ENCODE measurements at regions not wholly inside any gene's neighbourhood (a gene's known extent, or its start where the extent isn't known, plus 50 kb on each side); places are given as distances from the start of the nearest gene placed in this dataset.

DNA sequence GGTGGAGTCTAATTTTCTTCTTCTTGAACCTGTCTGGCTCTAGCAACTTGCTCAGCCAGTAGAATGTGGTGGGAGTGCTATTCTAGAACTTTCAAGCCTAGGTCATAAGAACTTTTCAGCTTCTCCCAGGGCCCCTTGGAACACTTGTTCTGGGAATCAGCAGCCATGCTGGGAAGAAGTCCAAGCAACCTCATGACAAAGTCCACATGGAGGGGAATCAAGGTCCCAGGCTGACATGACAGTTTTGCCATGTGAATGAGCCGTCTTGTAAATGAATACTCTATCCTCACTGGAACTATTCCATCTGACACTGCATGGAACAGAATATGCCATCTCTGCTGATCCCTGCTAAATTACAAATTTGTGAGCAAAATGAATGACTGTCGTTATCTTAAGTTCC lies 214.2 kb upstream of the TBX3 start (continued):
- no peak for TF ChIP-seq FOXP4 (CRISPR knock-in tag; IDR thresholded peaks at IDR 0.05; ENCODE audit: borderline replicate concordance)

DNA sequence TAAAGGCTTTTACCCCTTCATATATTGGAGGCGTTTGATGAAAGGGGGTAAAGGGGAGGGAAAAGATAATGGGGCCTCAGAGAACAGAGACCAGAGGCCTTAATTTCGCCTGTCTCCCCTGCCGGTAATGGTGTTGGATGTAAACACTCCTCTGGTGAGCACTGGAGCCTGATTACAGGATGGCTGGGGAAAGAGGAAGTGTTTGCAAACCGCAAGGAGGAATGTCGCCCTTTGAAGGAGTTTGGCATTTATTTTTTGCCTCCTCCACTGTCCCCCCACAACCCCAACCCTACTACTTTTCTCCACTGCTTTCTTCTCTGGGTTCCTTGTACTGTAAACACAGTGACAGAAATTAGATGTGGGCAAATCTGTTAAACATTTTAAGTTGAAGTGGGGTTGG lies 211.9 kb upstream of the TBX3 start:
- H3K9me1 ChIP-seq (ENCODE audit: control insufficient read depth, insufficient read depth, low read length): no peaks in the 10 kb centered on the region
- no peaks in the 10 kb centered on the region for H4K20me1 ChIP-seq (replicated peaks; ENCODE audit: control insufficient read depth, insufficient read depth, low read length)
- in situ Hi-C loops (cut with MboI) (no loop called here), intact Hi-C loops (cut with micrococcal nuclease) (no loop called here)
- H2AFZ ChIP-seq (ENCODE audit: low read depth, low read length): no peak overlapping the region
- H3K27ac ChIP-seq (ENCODE audit: extremely low read depth, low read depth, low read length): no peak overlapping the region
- CTCF ChIA-PET (ENCODE audit: low intra/inter-chr PET ratio): no interaction called here
- no peak for DNase-seq (ENCODE audit: extremely low read depth in 1 of 4, low spot score in 3 of 4)
- no peaks in the 10 kb centered on the region; a peak in 1 of 5 replicates for H3K27me3 ChIP-seq (ENCODE audit: control insufficient read depth in 2 of 2, insufficient read depth in 2 of 2, low read length in 2 of 2)
- TF ChIP-seq SPI1 (IDR thresholded peaks at IDR 0.05; ENCODE audit: borderline replicate concordance, low read depth, low read length): peak; percentile 89
- TF ChIP-seq ZSCAN32 (CRISPR knock-in tag; IDR thresholded peaks at IDR 0.05): no peak
- TF ChIP-seq CREB3L1 (IDR thresholded peaks at IDR 0.05; ENCODE audit: borderline replicate concordance, low read depth): no peak
- TF ChIP-seq, protein P1, sequence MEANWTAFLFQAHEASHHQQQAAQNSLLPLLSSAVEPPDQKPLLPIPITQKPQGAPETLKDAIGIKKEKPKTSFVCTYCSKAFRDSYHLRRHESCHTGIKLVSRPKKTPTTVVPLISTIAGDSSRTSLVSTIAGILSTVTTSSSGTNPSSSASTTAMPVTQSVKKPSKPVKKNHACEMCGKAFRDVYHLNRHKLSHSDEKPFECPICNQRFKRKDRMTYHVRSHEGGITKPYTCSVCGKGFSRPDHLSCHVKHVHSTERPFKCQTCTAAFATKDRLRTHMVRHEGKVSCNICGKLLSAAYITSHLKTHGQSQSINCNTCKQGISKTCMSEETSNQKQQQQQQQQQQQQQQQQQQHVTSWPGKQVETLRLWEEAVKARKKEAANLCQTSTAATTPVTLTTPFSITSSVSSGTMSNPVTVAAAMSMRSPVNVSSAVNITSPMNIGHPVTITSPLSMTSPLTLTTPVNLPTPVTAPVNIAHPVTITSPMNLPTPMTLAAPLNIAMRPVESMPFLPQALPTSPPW (CRISPR knock-in tag; IDR thresholded peaks at IDR 0.05): peak; percentile 36; the same call in 1 of the 2 replicates
- 0 out of 4 replicates have a peak, but pooled peaks of 1 of the 2 experiments have one; percentile 34 for TF ChIP-seq TEAD1 (CRISPR knock-in tag; IDR thresholded peaks at IDR 0.05)
- H3K9ac ChIP-seq (ENCODE audit: insufficient read depth in 1 of 2, low read depth in 2 of 2, low read length in 2 of 2): no peak overlapping the region
- ATAC-seq: no peak
- no TSS peak for BruUV-seq (replicated peaks)
- no peak overlapping the region for H3K4me3 ChIP-seq
- no peaks in the 10 kb centered on the region for H3K4me1 ChIP-seq (replicated peaks in 1 of 2; ENCODE audit: control insufficient read depth in 2 of 2, insufficient read depth in 2 of 2, low read length in 2 of 2)
- no peaks in the 10 kb centered on the region for H3K36me3 ChIP-seq (ENCODE audit: control insufficient read depth, insufficient read depth, low read length)
- H3K9me3 ChIP-seq (replicated peaks; ENCODE audit: control insufficient read depth, insufficient read depth, low read depth, low read length): no peaks in the 10 kb centered on the region
- no peak overlapping the region for H3K4me2 ChIP-seq (ENCODE audit: insufficient read depth, low read length)
- WGBS (ENCODE audit: insufficient coverage, low coverage, missing lambda C conversion rate): 2% methylated on average over 5 of the region's 5 CpGs
- no peak for FAIRE-seq
- POLR2A ChIA-PET: no interaction called here
- no peaks in the 10 kb centered on the region for H3K79me2 ChIP-seq (ENCODE audit: control insufficient read depth, insufficient read depth, low read length)

Measured in K562 (cell line).